UCSD-AML1 (cell line): ENCODE measurements at regions not wholly inside any gene's neighbourhood (a gene's known extent, or its start where the extent isn't known, plus 50 kb on each side); places are given as distances from the start of the nearest gene placed in this dataset.

Experiments used
- DNase-seq: peaks from one replicate; lab custom pipeline; 2025; ENCODE audit not compliant: unreplicated experiment; lab: John Stamatoyannopoulos, UW

DNA sequence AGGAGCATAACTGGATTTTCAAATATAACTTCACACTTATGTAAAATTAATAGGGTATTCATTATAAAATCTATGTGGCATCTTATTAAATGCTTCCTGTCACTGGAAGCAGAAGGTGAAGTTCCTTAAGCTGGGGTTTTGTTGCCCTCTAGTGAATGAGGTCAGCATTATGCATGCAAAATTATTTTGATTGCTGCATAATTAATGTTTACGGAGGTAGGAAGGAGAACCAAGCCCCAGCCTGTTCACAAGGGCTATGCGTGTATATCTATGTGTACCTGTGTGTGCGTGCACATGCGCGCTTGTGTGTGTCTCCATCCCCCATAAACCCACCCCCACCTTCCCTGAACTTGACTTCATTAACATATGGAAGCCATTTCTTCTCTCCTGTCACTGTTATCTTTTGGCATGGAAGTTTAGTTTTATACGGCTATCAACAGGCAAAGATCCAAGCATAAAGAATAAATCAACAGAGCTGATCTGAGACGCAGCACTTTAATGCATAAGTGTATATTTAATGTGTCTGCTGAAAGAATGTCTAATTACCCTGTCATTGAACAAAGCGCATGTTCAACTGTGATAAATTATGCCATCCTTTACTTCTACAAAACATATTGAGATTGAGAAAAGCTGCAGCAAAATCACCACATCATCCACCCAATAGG is 90.2 kb upstream of the CDH4 start:
- no peak for DNase-seq

DNA sequence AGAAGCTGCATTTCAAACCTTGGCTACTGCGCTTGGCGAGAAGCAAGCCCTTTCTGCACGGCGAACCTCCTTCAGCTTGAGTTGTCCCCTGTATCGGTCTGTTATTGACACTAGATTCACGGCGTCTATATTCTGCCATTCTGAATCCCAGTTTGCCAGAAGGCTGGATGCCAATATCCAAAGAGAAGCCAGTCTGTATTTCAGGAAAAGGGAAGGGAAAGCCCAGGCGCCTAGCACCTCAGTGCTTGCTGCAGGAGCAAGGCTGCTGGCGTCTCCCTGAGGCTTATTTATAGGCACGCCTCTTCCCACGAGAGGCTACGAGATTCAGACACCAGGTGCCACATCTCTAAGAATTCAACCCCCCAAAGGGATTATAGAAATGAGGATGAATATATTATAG is 89.6 kb upstream of the CDH4 start:
- DNase-seq = no peak

DNA sequence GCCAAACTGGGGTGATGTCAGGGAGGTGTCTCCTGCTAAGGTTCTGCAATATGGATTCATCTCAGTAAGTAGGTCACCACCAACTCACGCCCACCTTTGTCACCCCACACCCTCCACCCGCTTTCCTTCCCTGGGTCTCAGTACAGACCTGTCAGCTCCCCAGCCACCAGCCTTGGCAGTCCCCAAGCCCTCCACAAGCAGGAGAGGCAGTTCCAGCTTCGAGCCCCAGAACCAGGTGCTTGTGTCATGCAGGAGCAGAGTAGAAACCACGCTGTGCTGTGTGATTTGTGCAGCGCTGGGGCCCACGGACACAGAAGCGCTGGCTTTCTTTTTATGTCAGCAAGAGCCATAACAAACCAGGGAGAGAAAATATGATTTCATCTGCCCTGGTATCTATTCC is 89.0 kb upstream of the CDH4 start:
- DNase-seq = no peak

DNA sequence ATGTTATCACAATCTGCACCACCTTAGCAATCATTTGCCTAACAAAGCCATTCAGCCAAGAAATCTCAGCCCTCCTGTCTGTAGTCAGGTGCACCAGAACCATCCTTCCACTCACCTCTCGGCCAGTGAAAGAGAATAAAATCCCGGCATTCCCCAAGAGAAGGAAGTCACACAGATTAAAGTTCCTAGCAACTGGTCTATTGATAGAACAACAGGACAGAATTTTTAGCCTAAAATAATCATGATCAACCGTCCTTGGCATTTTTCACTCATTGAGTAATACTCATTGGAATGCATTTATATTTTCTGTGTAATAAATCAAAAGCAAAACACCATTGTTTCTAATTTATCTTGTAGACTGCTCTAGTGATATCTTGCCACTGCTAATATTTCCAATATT is 85.7 kb upstream of the CDH4 start:
- no peak for DNase-seq

DNA sequence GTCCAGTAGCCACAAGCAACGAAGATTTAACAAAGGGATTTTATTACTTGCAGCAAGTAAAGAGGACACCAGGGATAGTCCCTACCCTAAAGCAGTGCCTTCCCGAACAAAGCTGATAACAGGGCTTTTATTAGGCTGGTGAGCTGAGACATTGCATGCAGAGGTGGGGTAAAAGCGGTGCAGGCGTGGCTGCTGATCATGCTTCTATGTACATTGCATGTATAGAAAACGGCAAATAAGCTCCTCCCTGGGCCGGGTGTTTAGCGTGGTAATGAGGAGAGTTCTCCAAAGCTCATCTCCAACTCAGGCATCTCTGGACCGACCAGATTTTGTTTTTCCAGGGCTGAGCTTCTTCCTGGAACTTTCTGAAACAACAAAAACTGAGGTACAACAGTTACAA is 83.5 kb upstream of the CDH4 start:
- DNase-seq = no peak

DNA sequence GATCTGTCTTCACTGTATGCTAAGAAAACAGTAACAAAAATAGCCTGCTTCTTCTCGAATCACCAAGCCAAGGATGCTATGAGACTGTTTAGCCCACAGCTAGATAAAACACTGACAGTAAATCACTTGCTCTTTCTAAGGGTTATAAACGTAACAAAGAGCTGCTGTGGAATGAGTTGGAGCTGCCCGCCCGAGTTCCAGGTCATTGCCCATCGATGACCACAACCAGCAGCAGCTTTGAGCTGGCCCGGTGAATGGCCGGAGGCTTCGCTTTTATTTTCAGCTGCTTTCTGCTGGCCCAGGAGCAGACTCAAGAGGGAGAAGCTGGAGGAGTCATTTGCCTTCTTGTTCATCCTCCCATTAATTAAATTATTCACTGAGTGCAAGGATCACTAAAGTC is 82.2 kb upstream of the CDH4 start:
- no peak for DNase-seq

DNA sequence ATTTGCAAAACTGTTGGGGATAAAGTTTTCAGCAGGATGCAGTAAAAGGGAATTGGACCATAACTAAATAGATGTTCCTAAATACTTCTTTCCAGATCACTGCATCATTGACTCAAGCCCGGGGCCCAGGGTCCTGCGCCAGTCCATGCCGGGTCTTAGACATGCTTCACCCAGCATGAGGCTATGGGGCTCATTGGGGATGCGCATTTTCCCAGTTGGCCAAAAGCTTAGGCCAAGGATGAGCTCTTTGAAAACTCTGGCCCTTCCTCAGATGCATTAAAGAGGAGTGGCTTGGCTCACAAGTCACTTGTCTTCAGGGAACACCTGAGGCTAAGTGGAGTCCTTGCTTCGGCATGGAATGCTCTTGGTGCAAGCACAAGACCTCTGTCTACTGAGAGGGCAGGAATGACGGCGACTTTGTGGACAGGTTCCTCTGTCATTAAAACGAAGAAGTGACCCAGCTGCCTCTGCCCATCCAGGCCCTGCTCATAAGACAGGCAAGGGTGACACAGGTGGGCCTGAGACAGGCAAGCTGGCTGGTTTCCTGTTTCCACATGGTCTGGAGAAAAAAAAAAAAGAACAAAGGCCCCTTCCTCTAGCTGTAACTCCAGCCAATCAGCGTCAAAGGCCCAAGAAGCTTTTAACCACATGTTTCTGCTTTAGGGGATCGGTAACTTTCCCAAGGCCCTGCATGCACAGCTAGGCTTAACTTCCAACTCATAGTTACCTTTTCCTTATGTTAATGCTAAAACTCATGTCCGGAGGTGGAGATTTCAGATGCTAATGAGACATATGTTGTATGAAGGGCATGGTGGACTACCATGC is 81.4 kb upstream of the CDH4 start:
- DNase-seq = no peak

DNA sequence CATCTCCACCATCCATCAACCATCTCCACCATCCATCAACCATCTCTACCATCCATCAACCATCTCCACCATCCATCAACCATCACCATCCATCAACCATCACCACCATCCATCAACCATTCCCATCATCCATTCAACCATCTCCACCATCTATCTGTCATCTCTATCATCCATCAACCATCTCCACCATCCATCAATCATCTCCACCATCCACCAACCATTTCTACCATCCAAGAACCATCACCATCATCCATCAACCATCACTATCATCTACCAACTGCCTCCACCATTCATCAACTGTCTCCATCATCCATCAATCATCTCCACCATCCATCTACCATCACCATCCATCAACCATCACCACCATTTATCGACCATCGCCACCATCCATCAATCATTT is 78.8 kb upstream of the CDH4 start:
- DNase-seq = no peak

DNA sequence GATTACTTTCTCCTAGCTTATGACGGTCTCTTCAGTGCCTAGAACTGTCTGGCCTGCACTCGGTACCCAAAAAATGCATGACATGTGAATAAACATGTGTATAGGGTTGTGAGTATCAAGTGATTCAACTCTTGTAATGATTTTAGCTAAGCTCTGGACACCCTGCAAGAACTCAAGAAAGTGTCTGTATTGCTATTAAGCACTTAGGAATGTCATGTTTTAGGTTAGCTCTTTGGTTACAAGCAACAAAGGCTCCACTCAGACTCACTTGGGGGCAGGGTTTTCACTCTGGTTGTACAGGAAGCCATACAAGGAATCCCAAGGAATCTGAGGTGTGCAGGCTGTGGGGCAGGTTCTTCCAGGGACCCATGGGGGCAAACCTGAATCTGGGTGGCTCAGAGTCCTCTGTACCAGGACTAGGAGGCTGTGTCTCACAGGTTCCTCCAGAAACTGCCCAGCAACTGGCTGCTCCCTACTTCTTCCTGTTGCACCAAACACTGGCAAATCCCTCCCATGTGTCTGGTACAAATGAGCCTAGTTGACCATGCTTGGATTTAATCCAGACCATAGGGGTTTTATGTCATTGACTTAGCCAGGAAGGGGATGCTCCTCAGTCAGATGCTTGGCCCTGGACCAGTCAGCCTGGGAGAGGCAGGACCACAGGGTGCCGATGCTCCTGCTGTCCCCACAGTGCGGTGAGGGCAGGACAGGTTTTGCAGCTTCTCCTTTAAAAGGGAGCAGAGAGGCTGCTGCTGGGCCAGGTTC is 77.9 kb upstream of the CDH4 start:
- no peak for DNase-seq

DNA sequence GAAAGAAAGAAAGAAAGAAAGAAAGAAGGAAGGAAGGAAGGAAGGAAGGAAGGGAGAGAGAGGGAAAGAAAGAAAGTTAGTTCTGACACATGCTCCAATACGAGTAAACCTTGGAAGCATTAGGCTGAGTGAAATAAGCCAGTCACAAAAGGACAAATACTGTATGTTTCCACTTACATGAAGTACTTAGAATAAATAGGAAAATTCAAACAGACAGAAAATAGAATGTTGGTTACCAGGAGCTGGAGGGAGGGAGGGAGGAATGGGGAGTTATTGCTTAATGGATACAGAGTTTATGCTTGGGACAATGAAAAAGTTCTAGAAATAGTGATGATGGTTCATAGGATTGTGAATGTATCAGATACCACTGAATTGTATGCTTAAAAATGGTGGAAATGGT is 75.2 kb upstream of the CDH4 start:
- DNase-seq = no peak

DNA sequence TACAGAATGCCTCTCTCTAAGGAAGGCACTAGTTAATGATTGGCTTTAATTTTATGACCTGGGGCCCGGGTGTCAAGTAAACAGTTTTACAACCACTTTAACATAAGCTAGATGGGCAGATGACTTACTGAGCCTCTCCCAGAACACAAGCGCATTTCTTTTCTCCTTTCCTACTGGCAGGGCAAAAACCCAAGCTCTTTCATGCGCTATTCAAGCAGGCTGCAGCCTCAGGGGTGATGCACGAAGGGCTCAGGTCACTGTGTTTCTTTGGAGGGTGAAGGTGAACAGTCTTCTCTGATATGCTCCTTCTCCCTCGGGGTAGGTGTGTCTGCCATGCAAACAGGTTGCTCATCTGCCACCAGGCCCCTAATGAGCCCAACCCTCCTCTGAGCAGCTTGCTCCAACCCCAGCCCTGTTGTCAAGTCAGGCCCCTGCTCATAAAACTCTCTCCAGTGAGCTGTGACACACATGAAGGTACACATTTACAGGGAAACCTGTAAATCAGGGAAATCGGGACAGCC is 73.5 kb upstream of the CDH4 start:
- no peak for DNase-seq

DNA sequence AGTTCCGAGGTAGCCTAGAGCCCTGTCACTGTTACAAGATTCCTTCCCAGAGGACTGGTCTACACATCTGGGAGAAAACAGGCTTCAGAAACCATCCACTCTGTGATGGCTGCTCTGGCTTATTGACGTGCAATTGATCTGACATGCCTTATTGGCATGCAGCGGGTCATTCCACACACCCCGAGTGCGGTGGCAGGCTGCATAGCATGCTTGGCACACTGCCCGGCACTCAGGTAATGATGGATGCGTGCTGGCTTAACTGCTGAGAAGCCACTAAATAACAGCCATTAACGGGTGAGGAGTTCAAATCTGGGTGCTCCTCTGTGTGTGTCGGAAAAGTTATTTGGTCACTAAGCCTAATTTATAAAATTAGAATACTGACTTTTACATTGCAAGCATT is 67.9 kb upstream of the CDH4 start:
- no peak for DNase-seq

DNA sequence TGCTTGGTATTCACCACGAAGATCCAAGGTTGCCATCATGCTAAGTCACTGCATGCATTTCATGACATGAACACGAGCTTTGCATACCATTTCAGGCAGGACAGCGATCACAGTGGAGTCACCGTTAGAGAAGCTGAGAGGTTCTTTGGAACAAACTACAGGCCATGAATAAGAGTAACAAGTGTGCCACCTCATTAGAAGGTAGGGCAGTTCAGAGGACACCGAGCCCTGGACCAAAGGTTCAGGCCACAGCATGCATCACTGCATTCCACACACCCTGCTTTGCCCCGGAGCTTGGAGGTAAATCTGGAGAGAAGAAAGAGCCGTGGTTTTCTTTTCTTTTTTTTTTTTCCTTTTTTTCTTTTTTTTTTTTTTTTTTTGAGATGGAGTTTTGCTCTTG is 66.9 kb upstream of the CDH4 start:
- no peak for DNase-seq

DNA sequence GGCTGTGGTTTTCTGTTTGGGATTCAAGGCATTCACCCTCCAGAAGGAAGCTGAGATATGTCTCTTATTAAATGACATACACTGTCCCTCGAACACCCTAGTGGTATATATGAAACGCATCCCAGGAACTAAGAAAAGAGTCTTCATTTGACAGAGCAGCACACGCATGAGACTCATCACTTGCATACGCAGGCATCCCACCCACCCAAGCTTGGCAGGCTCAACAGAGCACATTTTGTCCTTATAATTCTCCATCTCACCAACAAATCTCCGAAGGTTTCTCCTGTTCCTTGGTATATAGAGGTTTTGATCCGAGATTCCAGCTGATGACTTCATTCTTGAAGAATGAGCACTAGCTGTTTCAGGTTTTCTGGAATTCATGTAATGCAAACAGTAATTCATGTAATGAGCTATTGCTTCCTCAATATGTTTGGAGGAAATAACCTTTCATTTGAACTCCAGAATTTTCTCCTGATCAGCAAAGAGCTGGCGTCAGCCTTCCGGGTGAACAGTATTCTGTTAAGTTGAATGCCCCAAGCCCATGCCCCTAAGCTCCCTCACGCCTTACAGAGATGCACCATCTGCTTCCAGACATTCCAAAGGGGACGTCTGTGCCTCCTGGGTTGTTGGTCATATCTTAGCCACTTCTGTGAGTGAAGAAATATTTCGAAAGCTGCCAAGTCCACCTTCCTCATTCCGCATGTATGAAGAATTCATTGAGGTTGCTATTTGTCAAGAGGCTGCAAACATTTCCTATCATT is 66.0 kb upstream of the CDH4 start:
- no peak for DNase-seq

DNA sequence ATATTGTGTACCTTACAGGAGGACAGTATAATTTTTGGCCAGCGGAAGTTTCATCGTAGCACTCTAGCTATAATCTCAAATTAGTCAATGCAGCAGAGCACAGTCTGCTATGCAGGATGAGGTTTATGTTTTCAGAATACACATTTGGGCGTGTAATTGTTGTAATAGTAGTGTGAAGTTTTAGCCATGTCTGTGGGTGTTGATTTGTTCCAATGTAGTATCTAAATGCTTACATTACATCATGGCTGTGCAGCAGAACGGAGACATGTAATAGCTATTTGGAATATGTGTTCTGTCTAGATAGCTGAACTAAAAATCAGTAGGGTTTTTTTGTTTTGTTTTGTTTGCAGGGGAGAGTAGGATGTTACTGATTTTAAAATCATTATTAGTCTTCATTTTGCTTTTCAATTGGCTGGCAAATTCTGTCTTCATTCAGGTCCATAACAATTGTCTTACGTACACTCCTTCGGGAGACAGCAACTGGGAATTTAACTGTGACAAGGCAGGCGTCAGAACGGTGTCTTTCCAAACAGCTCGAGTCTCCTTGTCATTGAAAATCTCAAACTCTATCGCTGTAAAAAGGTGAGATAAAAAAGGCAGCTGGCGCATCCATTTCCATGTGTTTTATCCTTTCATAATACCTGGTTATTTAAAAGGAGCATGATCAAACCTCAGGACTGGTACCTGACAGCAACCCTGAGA is 65.1 kb upstream of the CDH4 start:
- no peak for DNase-seq

DNA sequence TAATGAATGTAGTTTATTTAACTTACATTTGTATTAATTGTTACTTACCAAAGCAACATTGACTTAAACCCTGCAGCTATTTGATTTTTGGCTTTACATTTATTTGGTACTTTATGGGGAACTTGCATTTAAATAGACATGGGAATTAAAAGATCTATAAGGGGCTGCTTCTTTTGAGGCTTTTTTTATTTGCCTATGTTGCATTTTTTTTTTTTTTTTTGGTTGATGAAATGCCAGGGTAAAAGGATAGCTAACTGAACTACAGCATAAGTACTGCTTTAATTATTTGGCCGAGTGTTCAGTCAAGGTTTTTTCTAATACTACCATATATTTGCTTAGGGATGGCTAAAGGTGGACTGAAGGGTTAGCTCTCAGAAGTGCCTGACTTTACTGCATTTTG is 62.5 kb upstream of the CDH4 start:
- no peak for DNase-seq

DNA sequence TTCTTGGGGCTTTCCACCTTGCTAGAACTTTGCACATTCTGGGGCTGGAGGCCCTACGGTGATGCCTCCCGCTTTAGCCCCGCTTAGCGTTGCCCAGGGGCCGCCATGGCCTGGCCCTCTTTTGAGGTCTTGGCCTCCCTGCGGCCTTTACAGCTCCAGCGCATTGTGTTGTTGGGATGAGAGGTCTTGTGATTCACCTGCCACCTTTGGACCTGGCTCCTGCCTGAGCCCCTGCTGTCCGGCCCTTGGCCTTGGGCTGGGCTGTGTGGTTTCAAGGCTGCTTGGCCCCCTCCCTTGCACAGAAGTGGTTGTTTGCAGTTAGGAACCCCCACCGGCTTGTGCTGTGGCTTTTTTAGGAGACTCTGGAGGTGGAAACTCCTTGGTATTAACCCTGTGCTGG is 61.0 kb upstream of the CDH4 start:
- no peak for DNase-seq

DNA sequence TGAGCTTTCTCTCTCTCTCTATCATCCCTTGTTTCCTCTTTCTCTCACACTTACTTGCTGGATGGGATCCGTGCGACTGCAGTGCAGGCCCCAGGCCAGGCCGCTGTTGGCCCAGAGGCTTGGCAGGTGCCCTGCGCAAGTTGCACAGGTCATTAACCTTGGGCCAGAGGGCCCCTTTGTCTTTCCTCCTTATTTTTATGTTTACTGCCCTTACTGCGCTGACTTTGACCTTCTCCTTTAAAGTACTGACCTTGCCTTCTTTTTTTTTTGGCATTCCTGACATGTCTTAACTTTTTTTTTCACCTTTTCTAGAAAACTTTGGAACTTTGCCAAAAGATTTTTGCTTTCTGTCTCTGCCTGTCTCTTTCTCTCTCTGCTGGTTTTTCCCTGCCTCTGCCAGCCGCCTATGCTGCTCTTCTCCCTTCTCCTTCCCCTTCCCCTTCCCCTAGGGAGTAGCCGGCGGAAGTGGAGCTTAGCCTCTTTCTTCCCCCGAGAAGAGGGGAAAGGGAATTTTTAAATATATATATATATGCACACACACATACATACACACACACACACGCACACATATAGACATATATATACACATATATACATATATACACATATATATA is 59.6 kb upstream of the CDH4 start:
- DNase-seq = no peak

DNA sequence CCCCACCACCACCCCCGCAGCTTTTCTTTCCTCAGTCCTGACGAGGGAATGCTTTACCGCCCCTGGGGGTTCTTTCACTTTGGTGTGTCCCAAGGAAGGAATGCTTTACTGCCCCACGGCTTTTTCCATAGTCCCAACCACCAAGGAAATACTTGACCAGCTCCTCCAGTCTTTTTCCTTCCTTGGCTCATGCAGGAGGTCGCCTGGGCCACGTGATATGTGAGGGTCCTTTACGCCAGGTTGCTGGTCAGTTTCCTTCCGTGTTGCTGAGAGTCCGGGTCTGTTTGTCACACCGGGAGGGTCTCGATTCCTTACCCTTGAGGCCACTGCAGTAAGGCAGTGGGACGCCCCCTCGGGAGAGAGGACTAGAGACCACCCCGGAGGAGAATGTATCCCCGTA is 58.9 kb upstream of the CDH4 start:
- no peak for DNase-seq
